Fibroblast of lung (primary cell): ENCODE measurements at regions not wholly inside any gene's neighbourhood (a gene's known extent, or its start where the extent isn't known, plus 50 kb on each side); places are given as distances from the start of the nearest gene placed in this dataset.

Experiments used
- DNase-seq, 2 donors: peaks; one replicate each; pipeline versions ENCODE4 v3.0.0 to v3.0.0-alpha.2; 2010; ENCODE audit warnings: low read depth in 2 of 2
- H2AFZ ChIP-seq: 2 replicates; pipeline ENCODE4 v1.5.1; 2012; ENCODE audit warnings: low read length, control low read depth, inconsistent platforms
- H3K27ac ChIP-seq: 2 replicates; pipeline ENCODE4 v1.5.1; 2011; ENCODE audit warnings: low read length, control low read depth; ENCODE audit not compliant: insufficient read depth
- H3K27me3 ChIP-seq: 2 replicates; pipeline ENCODE4 v1.5.1; 2011; ENCODE audit warnings: mild to moderate bottlenecking, low read length; ENCODE audit not compliant: control insufficient read depth, insufficient read depth
- H3K36me3 ChIP-seq: 2 replicates; pipeline ENCODE4 v1.5.1; 2011; ENCODE audit warnings: low read length; ENCODE audit not compliant: control insufficient read depth, insufficient read depth
- H3K4me1 ChIP-seq: 2 replicates; pipeline ENCODE4 v1.5.1; 2011; ENCODE audit warnings: low read length; ENCODE audit not compliant: control insufficient read depth, insufficient read depth; ENCODE audit errors: extremely low read depth
- H3K4me2 ChIP-seq: 2 replicates; pipeline ENCODE4 v1.5.1; 2011; ENCODE audit warnings: low read length, control low read depth; ENCODE audit not compliant: insufficient read depth; ENCODE audit errors: extremely low read depth
- H3K4me3 ChIP-seq, 4 experiments: fragments of 200-600 bp in 1 of 4; sonication (generic) in 1 of 4; replicated peaks in 1 of 4; 2 replicates each; pipeline ENCODE4 v1.5.1; 2011 to 2016; ENCODE audit warnings: low read length in 4 of 4, low read depth in 3 of 4, mild to moderate bottlenecking in 3 of 4, control low read depth in 2 of 4, inconsistent platforms in 1 of 4, mixed read lengths in 1 of 4; ENCODE audit not compliant: insufficient read depth in 1 of 4; ENCODE audit errors: control extremely low read depth in 1 of 4
- H3K79me2 ChIP-seq: 2 replicates; pipeline ENCODE4 v1.5.1; 2012; ENCODE audit warnings: mild to moderate bottlenecking, low read length, inconsistent platforms; ENCODE audit not compliant: control insufficient read depth, insufficient read depth
- H3K9ac ChIP-seq: 2 replicates; pipeline ENCODE4 v1.5.1; 2011; ENCODE audit warnings: mild to moderate bottlenecking, low read length, control low read depth; ENCODE audit not compliant: insufficient read depth
- H3K9me3 ChIP-seq: 2 replicates; pipeline ENCODE4 v1.5.1; 2012; ENCODE audit warnings: low read depth, low read length; ENCODE audit not compliant: control insufficient read depth, insufficient read depth
- H4K20me1 ChIP-seq: 2 replicates; pipeline ENCODE4 v1.5.1; 2011; ENCODE audit warnings: low read length; ENCODE audit not compliant: control insufficient read depth, insufficient read depth; ENCODE audit errors: extremely low read depth
- CTCF ChIP-seq, 2 donors: IDR thresholded peaks in 1 of 2; conservative IDR thresholded peaks in 1 of 2; 1 replicate in 1 of 2; 2 replicates in 1 of 2; pipeline ENCODE4 v1.5.1; 2011 to 2012; ENCODE audit warnings: low read length in 2 of 2, control low read depth in 1 of 2, inconsistent platforms in 1 of 2, low read depth in 1 of 2, mild to moderate bottlenecking in 1 of 2
- EZH2 ChIP-seq: IDR thresholded peaks from 2 replicates; pipeline ENCODE4 v1.5.1; 2012; ENCODE audit warnings: low read length, control low read depth, mild to moderate bottlenecking; ENCODE audit errors: missing control alignments

- H3K4me3 ChIP-seq = no peak overlapping the region
- H3K9ac ChIP-seq = no peak overlapping the region
- no peak for TF ChIP-seq EZH2
- TF ChIP-seq CTCF (conservative IDR thresholded peaks at IDR 0.05 in 1 of 2, IDR thresholded peaks at IDR 0.05 in 1 of 2; ENCODE audit: low read depth in 1 of 2, low read length in 2 of 2) = no peak
These were observed 628.9 kb downstream of the TNS3 start for GRCh38 chr7:46953008-46953407.

GRCh38 chr7:46949270-46949931, 632.5 kb downstream of the TNS3 start:
- H3K4me3 ChIP-seq = no peak overlapping the region
- TF ChIP-seq EZH2 = no peak
- TF ChIP-seq CTCF (conservative IDR thresholded peaks at IDR 0.05 in 1 of 2, IDR thresholded peaks at IDR 0.05 in 1 of 2; ENCODE audit: low read depth in 1 of 2, low read length in 2 of 2) = no peak
- H3K27me3 ChIP-seq = no peaks in the 10 kb centered on the region
- no peaks in the 10 kb centered on the region for H3K9me3 ChIP-seq
- no peaks in the 10 kb centered on the region for H3K36me3 ChIP-seq
- H4K20me1 ChIP-seq = no peaks in the 10 kb centered on the region
- no peak overlapping the region for H3K4me2 ChIP-seq
- no peak overlapping the region for H3K9ac ChIP-seq
- peaks cover 2% of the 10 kb centered on the region for H3K4me1 ChIP-seq
- no peaks in the 10 kb centered on the region for H3K79me2 ChIP-seq
- H3K27ac ChIP-seq = no peak overlapping the region
- H2AFZ ChIP-seq = no peak overlapping the region
- no peak for DNase-seq

More at GRCh38 chr7:46953008-46953407, 628.9 kb downstream of the TNS3 start:
- Histone ChIP-seq H3K4me1 (peaks cover 2% of the 10 kb centered on the region), H3K27ac (no peak overlapping the region), H4K20me1 (peaks cover 2% of the 10 kb centered on the region), H3K4me2 (no peak overlapping the region), H3K9me3 (no peaks in the 10 kb centered on the region), H3K27me3 (no peaks in the 10 kb centered on the region), H2AFZ (no peak overlapping the region), H3K36me3 (no peaks in the 10 kb centered on the region), H3K79me2 (no peaks in the 10 kb centered on the region)
- DNase-seq = no peak

- H3K27me3 ChIP-seq = no peaks in the 10 kb centered on the region
- no peaks in the 10 kb centered on the region for H4K20me1 ChIP-seq
- H3K9ac ChIP-seq = no peak overlapping the region
- H3K4me2 ChIP-seq = no peak overlapping the region
- no peak overlapping the region for H3K4me3 ChIP-seq
- DNase-seq = no peak
- no peaks in the 10 kb centered on the region for H3K9me3 ChIP-seq
- no peak overlapping the region for H2AFZ ChIP-seq
- peaks cover 2% of the 10 kb centered on the region for H3K4me1 ChIP-seq
- TF ChIP-seq EZH2 = no peak
- no peak for TF ChIP-seq CTCF (conservative IDR thresholded peaks at IDR 0.05 in 1 of 2, IDR thresholded peaks at IDR 0.05 in 1 of 2; ENCODE audit: low read depth in 1 of 2, low read length in 2 of 2)
- no peak overlapping the region for H3K27ac ChIP-seq
- no peaks in the 10 kb centered on the region for H3K79me2 ChIP-seq
- H3K36me3 ChIP-seq = no peaks in the 10 kb centered on the region
These were observed 633.2 kb downstream of the TNS3 start for GRCh38 chr7:46948716-46949115.
